PC-3 (cell line): ENCODE measurements at regions not wholly inside any gene's neighbourhood (a gene's known extent, or its start where the extent isn't known, plus 50 kb on each side); places are given as distances from the start of the nearest gene placed in this dataset.

ENCODE experiments used
- ATAC-seq: fragments of 200-7000 bp; cut with Tn5 transposase; 2 replicates; pipeline ENCODE4 v1.9.1; 2020; ENCODE audit warnings: mild to moderate bottlenecking, moderate library complexity
- BruUV-seq: library from RNA; stranded (reverse); fragments of 400-500 nt; replicated peaks from 2 replicates; lab custom pipeline; 2021; lab: Mats Ljungman, UMichigan
- CTCF ChIA-PET: fragments of 300-600 bp; sonication (Branson Sonifier 250); formaldehyde crosslinking; loops from one replicate; lab custom pipeline; 2022; ENCODE audit warnings: antibody characterized with exemption; lab: Charles Lee
- POLR2A ChIA-PET: fragments of 300-600 bp; sonication (Branson Sonifier 250); formaldehyde crosslinking; loops from one replicate; lab custom pipeline; 2022; ENCODE audit warnings: antibody characterized with exemption; ENCODE audit not compliant: unreplicated experiment; lab: Charles Lee
- DNase-seq: peaks from one replicate; pipeline ENCODE4 v3.0.0-alpha.2; 2015
- H2AFZ ChIP-seq: fragments of 300-600 bp; sonication (generic); 2 replicates; pipeline ENCODE4 v1.6.0; 2016; ENCODE audit warnings: antibody characterized with exemption, low read length
- H3F3A ChIP-seq: fragments of 300-600 bp; sonication (generic); one replicate; pipeline ENCODE4 v1.6.0; 2017; ENCODE audit warnings: antibody characterized with exemption, low read length, control low read depth, mild to moderate bottlenecking; ENCODE audit not compliant: unreplicated experiment
- H3K27ac ChIP-seq: fragments of 300-600 bp; sonication (generic); 2 replicates; pipeline ENCODE4 v1.5.1; 2016; ENCODE audit warnings: mild to moderate bottlenecking, low read length
- H3K27me3 ChIP-seq: fragments of 300-600 bp; sonication (generic); 2 replicates; pipeline ENCODE4 v1.6.1; 2016; ENCODE audit warnings: low read length, mixed read lengths
- H3K36me3 ChIP-seq: fragments of 300-600 bp; sonication (generic); 2 replicates; pipeline ENCODE4 v1.6.1; 2016; ENCODE audit warnings: low read depth, mixed run types, low read length, mixed read lengths
- H3K4me1 ChIP-seq: fragments of 300-600 bp; sonication (generic); 2 replicates; pipeline ENCODE4 v1.5.1; 2016; ENCODE audit warnings: low read length; ENCODE audit not compliant: insufficient read depth
- H3K4me2 ChIP-seq: fragments of 300-600 bp; sonication (generic); 2 replicates; pipeline ENCODE4 v1.6.0; 2016; ENCODE audit warnings: low read length
- H3K4me3 ChIP-seq: fragments of 300-600 bp; sonication (generic); 2 replicates; pipeline ENCODE4 v1.5.1; 2016; ENCODE audit warnings: mild to moderate bottlenecking, low read length, mixed read lengths
- H3K79me2 ChIP-seq: fragments of 300-600 bp; sonication (generic); 2 replicates; pipeline ENCODE4 v1.6.1; 2017; ENCODE audit warnings: low read length, mixed read lengths
- H3K9ac ChIP-seq: fragments of 300-600 bp; sonication (generic); 2 replicates; pipeline ENCODE4 v1.6.0; 2016; ENCODE audit warnings: mild to moderate bottlenecking, low read length
- H3K9me2 ChIP-seq: fragments of 300-600 bp; sonication (generic); replicated peaks from 2 replicates; pipeline ENCODE4 v1.6.1; 2016; ENCODE audit warnings: mixed run types, low read length, mixed read lengths
- H3K9me3 ChIP-seq: fragments of 300-600 bp; sonication (generic); 2 replicates; pipeline ENCODE4 v1.6.1; 2016; ENCODE audit warnings: low read length, mixed read lengths
- H4K20me1 ChIP-seq: fragments of 300-600 bp; sonication (generic); 2 replicates; pipeline ENCODE4 v1.6.1; 2016; ENCODE audit warnings: low read length, mixed read lengths
- EZH2 ChIP-seq: fragments of 300-600 bp; sonication (generic); IDR thresholded peaks from one replicate; pipeline ENCODE4 v1.6.1; 2017; ENCODE audit warnings: antibody characterized with exemption, mild to moderate bottlenecking, low read length; ENCODE audit not compliant: unreplicated experiment
- EZH2phosphoT487 ChIP-seq: fragments of 300-600 bp; sonication (generic); IDR thresholded peaks from 2 replicates; pipeline ENCODE4 v1.6.1; 2018; ENCODE audit warnings: mild to moderate bottlenecking, antibody characterized with exemption, low read length, borderline replicate concordance
- intact Hi-C: fragments of 100-400 bp; cut with micrococcal nuclease; formaldehyde crosslinking; loops from 2 replicates; pipeline ENCODE4 v1.9.0; 2023
- TF ChIP-seq, protein P1 (sequence below): fragments of 300-600 bp; sonication (generic); conservative IDR thresholded peaks from 2 replicates; pipeline ENCODE4 v1.5.1; 2017; ENCODE audit warnings: antibody characterized with exemption, low read depth, mild to moderate bottlenecking, low read length

GRCh38 chr14:85058150-85058549, 471.8 kb upstream of the FLRT2 start:
- Histone ChIP-seq H2AFZ (no peak overlapping the region), H3K79me2 (no peaks in the 10 kb centered on the region), H3F3A (no peaks in the 10 kb centered on the region), H3K4me1 (no peaks in the 10 kb centered on the region), H3K27me3 (no peaks in the 10 kb centered on the region), H3K9me2 (no peaks in the 10 kb centered on the region), H3K4me2 (no peak overlapping the region), H3K9ac (no peak overlapping the region), H4K20me1 (no peaks in the 10 kb centered on the region), H3K27ac (no peak overlapping the region), H3K9me3 (peaks cover 34% of the 10 kb centered on the region), H3K4me3 (no peak overlapping the region), H3K36me3 (no peaks in the 10 kb centered on the region)
- intact Hi-C loops: no loop called here
- ATAC-seq: no peak
- ChIA-PET CTCF (no interaction called here), POLR2A (no interaction called here)
- peak; percentile 39 for DNase-seq
- no TSS peak for BruUV-seq
- TF ChIP-seq EZH2phosphoT487: no peak
- TF ChIP-seq EZH2: no peak
- TF ChIP-seq, protein P1, sequence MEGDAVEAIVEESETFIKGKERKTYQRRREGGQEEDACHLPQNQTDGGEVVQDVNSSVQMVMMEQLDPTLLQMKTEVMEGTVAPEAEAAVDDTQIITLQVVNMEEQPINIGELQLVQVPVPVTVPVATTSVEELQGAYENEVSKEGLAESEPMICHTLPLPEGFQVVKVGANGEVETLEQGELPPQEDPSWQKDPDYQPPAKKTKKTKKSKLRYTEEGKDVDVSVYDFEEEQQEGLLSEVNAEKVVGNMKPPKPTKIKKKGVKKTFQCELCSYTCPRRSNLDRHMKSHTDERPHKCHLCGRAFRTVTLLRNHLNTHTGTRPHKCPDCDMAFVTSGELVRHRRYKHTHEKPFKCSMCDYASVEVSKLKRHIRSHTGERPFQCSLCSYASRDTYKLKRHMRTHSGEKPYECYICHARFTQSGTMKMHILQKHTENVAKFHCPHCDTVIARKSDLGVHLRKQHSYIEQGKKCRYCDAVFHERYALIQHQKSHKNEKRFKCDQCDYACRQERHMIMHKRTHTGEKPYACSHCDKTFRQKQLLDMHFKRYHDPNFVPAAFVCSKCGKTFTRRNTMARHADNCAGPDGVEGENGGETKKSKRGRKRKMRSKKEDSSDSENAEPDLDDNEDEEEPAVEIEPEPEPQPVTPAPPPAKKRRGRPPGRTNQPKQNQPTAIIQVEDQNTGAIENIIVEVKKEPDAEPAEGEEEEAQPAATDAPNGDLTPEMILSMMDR: no peak

GRCh38 chr14:85060121-85060520, 469.8 kb upstream of the FLRT2 start:
- no peaks in the 10 kb centered on the region for H3K4me1 ChIP-seq
- H4K20me1 ChIP-seq: no peaks in the 10 kb centered on the region
- no peaks in the 10 kb centered on the region for H3K9me2 ChIP-seq
- no peak overlapping the region for H3K4me2 ChIP-seq
- no peaks in the 10 kb centered on the region for H3K36me3 ChIP-seq
- no peak for TF ChIP-seq EZH2
- TF ChIP-seq, protein P1: no peak
- no peaks in the 10 kb centered on the region for H3K27me3 ChIP-seq
- intact Hi-C loops: no loop called here
- no peaks in the 10 kb centered on the region for H3F3A ChIP-seq
- H3K79me2 ChIP-seq: no peaks in the 10 kb centered on the region
- ChIA-PET CTCF (no interaction called here), POLR2A (no interaction called here)
- H3K9me3 ChIP-seq: peaks cover 27% of the 10 kb centered on the region
- no TSS peak for BruUV-seq
- ATAC-seq (no peak), DNase-seq (no peak)
- no peak overlapping the region for H2AFZ ChIP-seq
- no peak overlapping the region for H3K9ac ChIP-seq
- H3K27ac ChIP-seq: no peak overlapping the region
- no peak overlapping the region for H3K4me3 ChIP-seq

- H3K9me2 ChIP-seq: no peaks in the 10 kb centered on the region
- ATAC-seq (no peak), DNase-seq (no peak)
- ChIA-PET POLR2A (no interaction called here), CTCF (no interaction called here)
- BruUV-seq: no TSS peak
- no peak overlapping the region for H3K27ac ChIP-seq
- no peak overlapping the region for H2AFZ ChIP-seq
- intact Hi-C loops: no loop called here
- no peak overlapping the region for H3K9ac ChIP-seq
- H4K20me1 ChIP-seq: no peaks in the 10 kb centered on the region
- H3F3A ChIP-seq: no peaks in the 10 kb centered on the region
- H3K4me2 ChIP-seq: no peak overlapping the region
- H3K4me1 ChIP-seq: no peaks in the 10 kb centered on the region
- H3K27me3 ChIP-seq: no peaks in the 10 kb centered on the region
- H3K9me3 ChIP-seq: peaks cover 19% of the 10 kb centered on the region
- H3K36me3 ChIP-seq: no peaks in the 10 kb centered on the region
- H3K79me2 ChIP-seq: no peaks in the 10 kb centered on the region
- TF ChIP-seq EZH2phosphoT487 (no peak), EZH2 (no peak)
- TF ChIP-seq, protein P1: no peak
- H3K4me3 ChIP-seq: no peak overlapping the region
Observed at GRCh38 chr14:85061256-85061655, 468.7 kb upstream of the FLRT2 start.
